GM19455 (cell line): ENCODE measurements at regions not wholly inside any gene's neighbourhood (a gene's known extent, or its start where the extent isn't known, plus 50 kb on each side); places are given as distances from the start of the nearest gene placed in this dataset.

Source experiments
- ATAC-seq: cut with Tn5 transposase; IDR thresholded peaks from one replicate; pipeline ENCODE4 v1.9.1; 2021; ENCODE audit not compliant: unreplicated experiment

DNA sequence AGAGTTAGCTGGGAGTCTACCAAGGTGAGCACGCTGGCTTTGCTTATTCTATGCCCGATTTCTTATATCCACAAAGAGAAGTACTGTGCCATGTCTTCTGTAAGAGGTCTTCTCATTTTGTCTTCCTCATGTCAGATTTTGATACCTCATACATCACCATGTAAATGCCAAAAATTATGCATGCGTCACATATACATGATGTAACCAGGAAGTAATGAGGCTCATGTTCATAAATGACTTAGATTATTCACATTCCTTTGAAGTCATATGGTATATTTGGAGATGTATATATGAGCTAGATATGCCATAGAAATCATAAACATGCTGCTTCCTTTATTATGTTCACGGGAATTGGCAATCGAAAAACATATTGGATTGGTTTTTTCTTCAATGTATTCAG, 97.7 kb upstream of the CELF2 start:
- ATAC-seq: no peak

DNA sequence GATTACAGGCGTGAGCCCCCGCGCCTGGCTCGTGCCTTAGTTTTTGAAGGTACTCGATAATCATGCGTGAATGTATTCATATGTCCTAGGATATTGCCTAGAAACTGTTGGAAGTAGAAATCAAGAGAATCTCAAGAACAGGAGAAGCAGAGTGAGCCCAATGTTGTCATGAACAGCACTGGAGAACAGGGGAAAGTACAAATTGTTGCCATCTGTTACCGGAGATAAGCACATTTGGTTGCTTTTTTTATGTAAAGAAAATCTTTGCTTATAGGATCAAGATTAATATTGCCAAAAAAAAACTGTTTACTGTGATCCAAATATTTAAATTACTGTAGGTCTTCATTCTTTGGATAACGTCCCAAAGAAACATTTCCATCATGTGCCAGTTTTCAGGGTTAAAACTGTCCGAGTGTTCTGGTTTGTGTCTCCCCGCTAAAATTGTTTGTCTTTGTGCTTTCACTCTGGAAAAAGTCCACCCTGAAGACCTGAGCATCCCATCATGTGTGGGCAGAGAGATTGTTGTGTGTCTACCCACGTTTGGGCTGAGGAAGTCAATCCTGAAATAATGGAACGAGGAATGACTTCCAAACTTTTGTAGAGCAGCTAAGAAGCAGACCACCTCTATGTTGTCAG, 95.7 kb upstream of the CELF2 start:
- ATAC-seq: no peak

DNA sequence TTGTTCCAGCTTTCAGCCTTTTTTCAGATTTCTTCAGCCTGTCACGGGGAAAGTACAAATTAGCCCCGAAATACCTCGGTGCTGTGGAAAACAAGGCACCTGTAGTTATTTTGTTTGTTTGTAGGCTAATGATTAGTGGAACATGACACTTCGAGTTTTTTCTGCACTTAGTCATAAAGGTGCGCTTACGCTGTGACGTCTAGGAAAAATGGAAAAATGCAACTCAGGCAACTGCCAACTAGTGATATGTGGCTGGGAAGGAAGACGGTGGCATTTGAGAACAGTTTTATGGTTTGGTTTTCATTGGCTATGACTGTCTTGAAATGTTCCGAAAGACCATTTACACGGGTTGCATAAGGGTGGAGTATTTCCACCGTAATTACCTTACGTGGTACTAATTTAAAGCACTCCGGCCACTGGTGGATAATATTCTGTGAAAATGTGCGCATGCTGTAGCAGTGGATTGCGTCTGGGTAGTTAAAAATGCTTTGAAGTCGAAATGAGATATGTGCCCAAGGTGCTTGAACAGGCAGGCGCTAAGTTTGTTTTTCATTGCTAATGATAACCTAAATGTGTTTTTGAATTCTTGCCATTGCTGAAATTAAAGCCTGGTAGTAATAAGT, 94.5 kb upstream of the CELF2 start:
- no peak for ATAC-seq

DNA sequence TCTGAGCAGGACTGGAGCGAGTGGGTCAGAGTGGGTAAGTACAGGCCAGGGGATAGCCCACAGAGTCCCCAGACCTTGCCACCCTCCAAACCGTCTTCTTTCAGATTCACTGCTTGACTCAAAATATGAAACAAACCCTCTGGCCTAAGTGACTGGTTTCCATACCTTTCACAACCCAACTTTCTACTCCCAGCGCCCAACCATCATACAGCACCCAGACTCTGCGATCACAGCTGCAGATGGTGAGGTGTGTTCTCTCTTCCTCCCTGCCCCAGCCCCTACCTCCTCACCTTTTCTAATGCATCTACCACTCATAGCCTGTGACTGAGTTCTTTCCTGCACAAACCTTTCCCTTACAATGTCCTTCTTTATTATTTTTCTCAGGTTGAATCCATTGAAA, 92.0 kb upstream of the CELF2 start:
- no peak for ATAC-seq

DNA sequence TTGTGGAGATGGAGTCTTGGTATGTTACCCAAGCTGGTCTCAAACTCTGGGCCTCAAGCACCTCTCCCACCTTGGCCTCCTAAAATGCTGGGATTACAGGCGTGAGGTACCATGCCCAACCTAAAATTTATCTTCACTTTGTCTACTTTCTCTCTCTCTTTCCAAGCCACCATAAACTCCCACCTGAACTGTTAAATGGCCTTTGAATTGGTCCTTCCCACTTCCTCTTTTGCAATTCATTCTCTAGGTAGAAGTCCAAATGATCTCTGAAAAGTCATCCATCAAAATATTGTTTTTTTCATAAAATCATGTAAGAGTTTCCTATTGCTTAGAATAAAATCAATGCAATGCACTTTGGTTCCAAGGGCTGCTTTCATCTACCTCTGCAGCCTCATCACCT, 90.1 kb upstream of the CELF2 start:
- ATAC-seq: no peak

DNA sequence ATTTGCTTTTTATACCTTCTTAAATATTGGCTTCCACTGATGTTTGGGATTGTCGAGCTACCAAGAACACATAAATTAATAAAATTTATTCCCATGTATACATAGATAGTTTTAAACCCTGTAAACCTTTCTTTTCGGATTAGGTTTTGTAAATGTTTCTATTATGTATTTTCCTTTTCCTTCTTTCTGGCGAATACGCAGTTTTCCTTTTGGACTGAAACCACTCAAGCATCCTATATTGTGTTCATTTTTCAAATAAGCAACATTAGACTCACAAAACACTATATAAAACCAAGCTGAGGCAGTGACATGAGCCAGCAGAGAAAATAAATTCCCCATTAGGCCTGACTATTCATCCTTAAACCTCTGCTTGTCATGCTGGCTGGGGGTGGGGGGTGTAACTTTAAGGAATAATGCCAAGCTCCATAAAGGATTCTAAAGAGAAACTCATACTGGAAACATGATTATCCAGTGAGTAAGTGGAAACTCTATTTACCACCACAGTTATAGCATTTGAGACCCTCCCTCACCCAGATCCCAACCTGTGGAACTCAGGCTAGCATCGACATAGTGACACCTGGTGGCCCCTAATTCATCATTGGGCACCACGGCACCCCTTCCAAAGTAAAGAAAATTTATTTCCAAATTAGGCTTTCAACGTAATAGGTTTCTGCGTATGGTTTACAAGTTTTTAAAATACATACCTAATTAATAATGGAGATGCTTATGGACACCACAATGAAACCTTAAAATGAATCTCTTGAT, 86.5 kb upstream of the CELF2 start:
- ATAC-seq: no peak

DNA sequence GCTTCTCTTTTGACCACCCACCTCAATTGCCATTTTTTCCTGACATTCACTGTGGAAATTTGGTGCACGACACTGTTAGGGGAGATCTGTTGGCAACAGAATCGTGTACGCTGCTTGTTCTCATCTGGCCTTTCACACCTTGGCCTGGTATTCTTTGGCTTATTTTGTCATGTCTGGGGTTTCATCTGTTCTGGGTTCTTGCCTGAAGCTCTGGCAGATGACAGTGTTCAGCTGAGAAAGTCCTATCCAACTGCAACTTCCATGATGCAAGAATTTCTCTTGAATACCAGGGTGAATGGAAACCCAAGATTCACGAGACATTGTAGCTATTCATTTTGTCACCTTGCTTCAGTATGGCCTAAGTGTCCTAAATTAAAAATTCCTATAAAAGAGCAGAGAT, 82.6 kb upstream of the CELF2 start:
- no peak for ATAC-seq

DNA sequence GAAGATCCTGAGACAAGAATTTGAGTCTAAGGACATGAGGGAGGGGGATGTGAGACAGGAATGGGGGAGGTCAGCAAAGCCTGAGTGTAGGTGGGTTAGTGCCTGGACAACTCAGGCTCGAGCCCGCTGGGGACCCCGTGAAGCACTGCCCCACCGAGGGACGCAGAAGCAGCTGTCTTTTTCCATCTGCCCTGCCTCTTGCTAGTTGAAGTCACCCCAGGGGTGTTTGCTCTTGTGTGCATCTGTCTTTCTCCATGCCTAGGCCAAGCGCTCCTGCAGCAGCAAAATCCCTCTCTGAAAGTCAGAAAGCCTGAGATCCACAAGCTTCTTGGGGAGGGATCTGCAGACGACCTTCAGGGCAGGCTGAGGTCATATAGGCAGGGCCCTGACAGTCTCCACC, 79.0 kb upstream of the CELF2 start:
- no peak for ATAC-seq

DNA sequence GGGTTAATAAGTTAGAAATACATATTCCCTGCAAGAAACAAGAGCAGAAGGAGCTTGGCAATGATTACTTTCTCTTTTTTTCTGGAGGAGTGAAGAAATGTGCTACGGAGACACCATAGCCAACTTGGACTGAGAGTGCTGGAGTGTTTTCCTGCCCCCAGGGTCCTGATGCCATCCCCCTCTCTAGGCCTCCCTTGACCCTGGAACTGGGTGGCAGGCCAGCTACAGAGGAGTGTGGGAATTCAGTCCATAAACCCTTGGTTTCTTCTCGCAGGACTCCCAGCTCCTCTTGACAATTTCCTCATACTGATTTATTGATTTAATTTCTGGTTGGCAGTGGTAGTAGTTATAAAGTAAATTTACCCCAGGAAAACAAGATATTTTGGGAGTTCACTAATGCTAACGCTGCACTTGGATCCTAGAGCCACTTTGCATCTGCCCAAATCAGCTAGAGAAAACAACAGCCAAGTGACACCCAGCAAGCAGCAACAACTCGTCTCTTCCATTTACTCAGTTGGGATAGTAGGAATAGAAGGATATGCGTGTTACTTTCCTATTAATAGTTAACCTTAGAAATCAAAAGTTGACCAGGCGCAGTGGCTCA, 76.4 kb upstream of the CELF2 start:
- ATAC-seq: no peak

DNA sequence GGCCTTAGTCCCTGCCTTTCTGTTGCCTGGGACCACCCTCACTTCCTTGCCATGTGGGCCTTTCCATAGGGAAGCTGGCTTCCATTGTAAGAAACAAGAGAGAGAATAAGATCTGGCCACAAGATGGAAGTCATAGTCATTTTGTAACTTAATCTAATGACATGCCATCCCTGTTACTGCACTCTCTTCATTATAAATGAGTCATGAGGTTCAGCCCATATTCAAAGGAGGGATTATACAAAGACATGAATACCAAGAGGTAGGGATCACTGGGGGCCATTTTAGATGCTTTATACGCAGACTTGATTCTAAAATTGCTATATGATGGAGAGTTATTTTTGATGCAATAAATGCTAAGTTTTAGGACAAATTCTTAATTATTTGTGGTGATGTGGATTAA, 75.2 kb upstream of the CELF2 start:
- ATAC-seq: no peak

DNA sequence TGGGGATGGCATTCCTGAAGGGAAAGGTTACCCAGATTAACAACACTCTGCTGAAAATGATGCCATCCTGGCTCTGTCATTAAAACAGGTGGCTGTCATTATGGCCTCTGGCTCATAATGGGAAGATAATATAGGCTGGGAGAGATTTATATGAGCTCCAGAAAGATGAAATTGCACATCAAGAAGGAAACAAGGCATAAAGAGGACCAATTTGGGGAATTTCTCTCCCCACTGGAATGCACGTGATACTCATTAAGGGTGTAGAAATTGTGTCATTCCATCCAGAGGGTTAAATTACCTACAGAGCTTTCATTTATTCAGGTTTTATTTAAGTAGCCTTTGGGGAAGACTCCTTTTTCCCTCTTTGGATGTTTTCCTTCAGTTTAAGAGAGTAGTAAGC, 71.6 kb upstream of the CELF2 start:
- no peak for ATAC-seq

DNA sequence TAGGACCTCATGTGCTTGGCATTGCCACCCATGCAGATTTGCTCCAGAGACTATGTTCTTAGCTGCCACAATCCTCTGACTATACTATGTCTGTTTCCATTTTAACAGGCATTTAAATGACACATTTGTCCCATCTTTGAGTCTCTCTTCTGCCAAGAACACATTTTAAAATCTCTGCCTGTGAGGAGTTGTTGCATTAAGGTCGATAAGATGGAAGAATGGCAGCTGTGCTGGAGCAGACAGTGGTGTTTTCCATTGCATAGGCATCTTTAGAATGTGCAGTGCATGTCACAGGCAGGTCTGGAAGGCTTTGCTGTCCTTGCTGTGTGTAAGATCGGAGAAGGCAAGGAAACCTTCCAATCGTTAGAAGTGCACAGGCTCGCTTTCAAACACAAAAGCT, 70.9 kb upstream of the CELF2 start:
- no peak for ATAC-seq

DNA sequence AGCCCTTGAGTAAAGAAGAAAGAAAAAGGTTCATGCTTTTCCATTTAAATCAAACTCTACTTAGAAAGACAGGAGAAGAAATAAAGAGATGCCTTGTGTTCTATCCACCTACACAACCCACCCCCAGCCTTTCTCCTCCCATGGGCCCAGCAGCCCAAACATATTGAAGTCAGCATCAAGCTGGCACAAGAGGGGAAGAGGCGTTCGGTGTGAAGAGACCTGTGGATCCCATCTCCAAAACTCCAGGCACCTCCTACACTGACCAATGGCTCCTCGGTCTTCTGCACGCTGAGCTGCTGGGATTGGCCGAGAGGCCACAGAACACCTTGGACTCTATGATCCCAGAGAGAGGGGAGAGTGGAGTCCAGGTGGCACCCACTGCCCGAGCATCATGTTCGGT, 66.0 kb upstream of the CELF2 start:
- ATAC-seq: no peak

DNA sequence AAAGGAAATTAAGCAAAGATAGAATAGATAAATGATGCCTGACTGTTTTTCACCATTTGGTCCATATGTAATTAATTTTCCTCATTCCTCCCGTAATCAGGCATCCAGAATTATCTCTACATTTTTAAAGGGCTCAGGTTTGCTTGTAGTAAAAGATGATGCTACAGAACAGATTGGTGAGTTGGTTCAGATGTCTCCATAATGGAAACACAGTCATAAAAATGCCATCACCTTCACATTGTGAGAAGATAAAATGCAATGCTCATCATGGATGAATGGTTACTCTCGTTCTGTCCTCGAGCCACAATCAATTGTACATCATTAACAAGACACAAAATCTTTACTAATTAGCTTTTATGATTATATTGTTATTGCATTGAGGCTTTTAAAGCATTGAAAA, 64.9 kb upstream of the CELF2 start:
- ATAC-seq: no peak

DNA sequence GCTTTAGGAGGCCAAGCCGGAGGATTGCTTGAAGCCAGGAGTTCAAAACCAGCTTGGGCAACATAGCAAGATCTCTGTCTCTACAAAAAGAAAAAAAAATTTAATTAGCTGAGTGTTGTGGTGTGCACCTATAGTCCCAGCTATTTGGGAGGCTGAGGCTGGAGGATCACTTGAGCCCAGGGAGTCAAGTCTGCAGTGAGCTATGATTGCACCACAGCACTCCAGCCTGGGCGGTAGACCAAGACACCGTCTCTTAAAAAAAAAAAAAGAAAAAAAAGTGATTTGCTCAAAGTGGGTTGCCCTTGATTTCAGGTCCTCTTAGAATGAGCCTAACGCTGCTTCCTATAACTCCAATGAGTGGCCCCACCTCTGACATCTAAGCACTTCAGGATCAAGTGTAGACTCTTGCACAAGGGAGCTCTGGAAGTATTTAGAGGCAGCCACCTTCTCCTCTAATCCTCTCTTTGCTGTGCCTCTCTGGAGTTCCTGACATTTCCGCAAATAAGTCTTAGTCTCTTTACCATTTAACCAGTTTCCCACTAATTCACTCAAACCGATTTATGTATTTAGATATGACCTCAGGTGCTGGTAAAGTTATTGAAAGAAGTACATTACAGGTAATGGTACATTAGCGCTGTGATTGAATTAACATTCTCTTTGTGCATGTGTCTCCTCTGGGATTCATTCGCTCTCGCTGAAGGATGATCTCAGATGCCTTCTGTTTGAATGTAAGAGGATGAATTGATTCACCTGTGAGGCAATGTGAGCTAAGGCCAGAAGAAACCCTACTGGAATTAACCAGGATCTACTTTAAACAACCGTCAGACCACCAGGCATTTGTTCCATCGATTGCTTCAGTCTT, 60.8 kb upstream of the CELF2 start:
- no peak for ATAC-seq

DNA sequence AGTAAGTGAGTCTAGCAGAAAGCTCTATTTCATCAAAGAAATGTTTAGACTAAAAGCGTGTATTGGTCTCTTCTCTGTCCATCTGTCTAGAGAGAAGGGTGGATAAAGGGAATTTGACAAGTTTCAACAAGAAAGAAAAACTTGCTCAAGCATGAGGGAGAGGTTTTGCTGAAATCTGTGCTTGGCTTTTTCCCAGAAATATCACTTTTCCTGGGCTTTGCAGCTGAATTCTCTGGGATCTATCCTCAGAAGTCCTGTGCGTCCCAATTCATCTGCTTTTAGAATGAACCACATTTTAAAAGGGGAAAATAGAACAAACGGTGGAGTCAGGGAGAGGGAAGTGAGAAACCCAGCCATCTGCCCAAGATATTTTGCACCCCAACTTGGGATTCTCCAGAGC, 59.6 kb upstream of the CELF2 start:
- ATAC-seq: no peak

DNA sequence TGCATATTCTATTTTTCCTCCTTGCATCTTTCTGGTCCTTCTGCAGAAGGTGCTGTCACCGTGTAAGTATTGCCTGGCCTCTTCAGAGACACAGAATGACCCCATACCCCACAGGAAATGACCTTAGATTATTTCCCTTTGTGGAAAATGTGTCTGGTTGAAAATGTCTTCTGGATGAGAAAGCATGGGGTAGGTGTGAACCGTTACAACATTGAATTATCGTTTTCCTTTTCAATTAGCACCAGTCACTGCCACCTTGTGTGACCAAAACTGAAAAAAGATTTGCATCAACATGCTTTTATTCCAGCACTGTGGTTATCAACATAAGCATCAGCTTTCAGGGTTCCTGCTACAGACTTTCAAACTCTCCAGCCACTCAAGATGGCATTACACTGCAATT, 58.0 kb upstream of the CELF2 start:
- ATAC-seq: no peak

DNA sequence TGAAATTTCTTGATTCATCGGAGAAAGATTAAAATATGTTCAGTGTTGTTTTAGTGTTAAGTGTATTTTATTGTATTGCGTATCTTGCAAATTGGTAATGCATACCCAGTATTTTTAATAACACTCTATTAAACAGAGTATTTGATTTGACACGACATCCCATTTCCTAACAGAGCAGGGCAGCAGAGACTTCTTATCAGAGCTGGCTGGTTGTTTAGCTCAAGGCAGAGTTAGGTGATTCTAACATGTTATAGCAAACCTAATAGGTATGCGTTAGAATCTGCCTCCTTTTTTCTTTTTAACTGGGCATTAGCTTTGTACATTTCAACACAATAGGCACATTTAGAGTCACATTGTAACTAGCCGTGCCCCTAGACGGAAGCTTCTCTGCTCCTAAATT, 57.1 kb upstream of the CELF2 start:
- no peak for ATAC-seq

DNA sequence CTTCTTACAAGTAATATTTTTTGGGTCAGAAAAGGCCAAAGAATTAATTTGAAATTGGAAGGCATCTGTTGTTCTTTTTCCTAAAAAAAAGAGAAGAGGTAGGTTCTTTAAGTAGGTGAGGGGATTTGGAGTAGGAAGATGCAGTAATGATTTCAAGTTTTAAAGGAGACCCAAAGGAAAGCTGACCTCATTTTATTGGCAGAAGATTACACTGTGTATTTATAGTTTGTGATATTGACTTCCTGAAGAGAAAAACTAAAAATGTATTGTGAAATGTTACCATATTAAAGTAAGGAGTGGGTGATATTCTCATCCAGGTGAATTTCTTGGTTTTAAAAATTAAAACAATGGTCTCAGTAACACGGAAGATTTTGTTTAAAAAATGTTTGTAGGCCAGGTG, 56.6 kb upstream of the CELF2 start:
- no peak for ATAC-seq

DNA sequence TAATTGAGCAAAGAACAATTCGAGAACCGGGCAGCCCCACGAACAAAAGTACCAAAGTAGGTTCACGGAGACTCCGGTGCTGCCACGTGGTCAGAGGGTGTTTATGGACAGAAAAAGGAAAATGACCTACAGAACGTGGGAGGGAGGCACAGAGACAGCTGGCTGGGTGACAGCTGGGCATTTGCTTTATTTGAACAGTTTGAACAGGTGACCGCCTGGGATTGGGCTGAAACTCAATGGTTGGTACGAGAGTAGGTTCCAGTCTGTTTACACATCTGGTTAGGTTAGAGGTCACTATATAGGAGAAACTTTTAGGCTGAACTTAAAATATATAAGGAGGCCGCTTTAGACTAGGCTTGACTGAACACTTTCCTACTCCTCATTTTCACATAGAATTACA, 50.6 kb upstream of the CELF2 start:
- no peak for ATAC-seq

DNA sequence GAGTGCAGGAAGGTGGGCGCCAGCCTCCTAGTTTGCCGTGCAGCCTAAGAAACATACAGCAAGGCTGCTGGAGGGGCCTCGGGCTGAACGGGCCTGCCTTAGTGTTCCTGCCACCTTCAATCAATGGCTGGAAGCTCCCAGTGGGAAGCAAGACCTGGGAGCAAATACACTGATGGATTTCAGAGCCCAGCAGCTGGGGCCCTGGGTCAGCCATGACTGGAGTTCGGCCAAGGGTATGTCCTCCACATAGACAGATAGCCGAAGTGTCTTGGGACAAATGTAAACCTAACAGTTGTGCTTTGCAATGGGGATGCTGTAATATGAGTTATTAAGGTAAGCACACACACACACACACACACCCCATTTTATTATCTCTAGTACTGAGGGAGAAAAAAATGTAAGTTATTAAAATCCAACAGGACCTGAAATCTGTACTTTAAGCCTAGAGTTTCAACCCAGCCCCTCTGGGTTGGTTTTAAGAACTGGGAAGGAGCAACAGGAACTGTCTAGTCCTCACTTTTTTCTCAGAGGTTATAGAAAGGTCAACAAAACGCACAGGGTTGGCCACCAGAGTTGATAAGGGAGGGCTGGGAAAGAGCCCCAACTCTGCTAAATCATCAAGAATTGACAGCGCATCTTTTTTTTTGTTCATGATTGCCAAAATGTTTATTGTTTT, 50.0 kb upstream of the CELF2 start:
- no peak for ATAC-seq
